ENCODE measurements at regions not wholly inside any gene's neighbourhood (a gene's known extent, or its start where the extent isn't known, plus 50 kb on each side); places are given as distances from the start of the nearest gene placed in this dataset.

DNA sequence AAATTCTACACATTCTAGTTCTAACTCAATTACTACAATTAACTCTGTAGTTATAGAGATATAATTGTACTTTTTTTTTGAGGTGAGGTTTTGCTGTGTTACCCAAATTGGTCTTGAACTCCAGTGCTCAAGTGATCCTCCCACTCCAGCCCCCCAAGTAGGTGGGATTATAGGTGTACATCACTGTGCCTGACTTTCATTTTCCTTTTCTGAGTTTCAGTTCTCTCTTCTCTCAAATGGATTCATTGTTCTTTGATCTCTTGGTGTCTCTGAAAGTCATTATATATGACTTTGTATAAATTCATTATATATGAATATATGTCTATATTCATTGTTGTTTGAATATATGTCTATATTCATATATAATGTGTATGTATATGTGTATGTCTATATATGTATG, 74.0 kb upstream of the GALNT2 start:
- DNase-seq, result no peak

DNA sequence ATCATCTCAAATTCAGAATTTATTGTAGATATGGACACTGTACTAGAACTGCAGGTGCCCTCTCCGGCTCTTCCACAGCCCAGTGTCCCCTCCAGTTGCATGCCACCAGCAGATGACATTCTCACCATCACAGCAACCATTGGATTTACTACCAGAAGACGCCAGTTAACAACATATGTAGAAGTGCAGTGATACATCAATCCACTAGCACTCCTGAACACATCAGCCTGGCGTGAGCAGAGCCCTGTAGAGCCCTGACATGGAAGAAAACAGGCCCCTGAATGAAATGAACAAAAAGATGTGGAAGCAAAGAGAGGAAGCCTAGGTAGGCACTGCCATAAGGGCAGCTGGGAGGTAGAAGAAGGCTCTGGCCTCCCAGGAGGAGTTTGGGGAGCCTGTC, 73.1 kb upstream of the GALNT2 start:
- no peak for DNase-seq

DNA sequence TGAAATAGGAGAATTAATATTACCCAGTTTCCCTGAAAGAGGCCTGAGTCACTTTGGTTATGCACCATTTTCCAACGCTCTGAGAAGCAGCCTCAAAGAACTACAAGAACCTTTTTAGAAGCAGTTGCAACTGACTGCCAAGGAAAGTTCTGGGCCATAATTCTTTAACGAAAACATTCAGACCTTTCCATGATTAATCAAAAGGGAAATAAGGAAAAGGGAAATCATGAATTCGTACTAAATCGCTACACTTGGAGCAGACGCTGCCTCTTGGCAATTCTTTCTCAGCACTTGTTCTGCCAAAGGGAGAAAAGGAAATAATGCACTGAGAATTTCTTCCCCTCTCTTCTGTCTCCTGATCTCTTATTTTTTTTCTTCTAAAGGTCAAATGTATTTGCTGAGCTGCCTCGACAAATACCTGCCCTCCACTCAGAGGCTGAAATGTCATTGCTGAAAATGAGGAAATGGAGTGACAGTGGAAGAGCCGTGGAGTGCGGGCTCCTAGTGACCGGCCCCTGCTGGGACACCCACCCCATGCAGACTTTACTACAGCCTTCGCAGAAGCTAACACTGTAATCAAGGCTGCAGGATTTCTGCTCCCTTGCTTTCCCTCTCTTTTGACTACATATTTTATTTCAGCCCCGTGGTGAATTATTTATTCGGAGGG, 67.9 kb upstream of the GALNT2 start:
- peak in 4 of 56 donors; percentile 10 to 51 (median 28) for DNase-seq

DNA sequence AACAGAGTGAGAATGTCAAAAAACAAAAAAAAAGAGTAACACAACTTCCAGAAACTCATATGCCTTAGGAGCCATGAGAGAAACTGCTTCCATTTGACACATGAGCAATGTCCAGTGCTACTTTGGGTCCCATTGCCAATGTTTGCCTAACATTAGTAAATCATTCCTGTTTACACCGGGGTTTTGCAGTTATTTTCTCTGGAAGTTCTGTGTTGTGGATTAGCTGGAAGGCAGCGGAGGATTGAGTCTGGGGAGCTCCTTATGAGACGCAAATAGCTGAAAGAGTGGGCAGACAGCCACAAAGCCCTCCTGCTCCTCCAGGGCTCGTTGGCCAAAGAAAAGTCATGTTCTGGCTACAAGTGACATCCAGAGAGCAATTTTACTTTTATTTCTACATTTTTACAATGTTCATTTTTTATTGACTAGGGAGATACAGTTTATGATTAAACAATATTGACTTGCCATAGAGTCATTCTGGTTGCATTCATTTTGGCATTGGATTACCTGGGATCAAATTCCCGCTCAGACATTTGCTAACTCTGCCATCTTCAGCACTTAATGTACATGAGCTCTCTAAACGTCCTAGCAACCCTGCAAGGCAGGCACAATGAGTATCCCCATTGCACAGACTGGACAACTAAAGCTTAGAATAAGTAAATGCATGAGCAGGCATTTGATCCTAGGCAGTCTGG, 66.4 kb upstream of the GALNT2 start:
- no peak for DNase-seq

DNA sequence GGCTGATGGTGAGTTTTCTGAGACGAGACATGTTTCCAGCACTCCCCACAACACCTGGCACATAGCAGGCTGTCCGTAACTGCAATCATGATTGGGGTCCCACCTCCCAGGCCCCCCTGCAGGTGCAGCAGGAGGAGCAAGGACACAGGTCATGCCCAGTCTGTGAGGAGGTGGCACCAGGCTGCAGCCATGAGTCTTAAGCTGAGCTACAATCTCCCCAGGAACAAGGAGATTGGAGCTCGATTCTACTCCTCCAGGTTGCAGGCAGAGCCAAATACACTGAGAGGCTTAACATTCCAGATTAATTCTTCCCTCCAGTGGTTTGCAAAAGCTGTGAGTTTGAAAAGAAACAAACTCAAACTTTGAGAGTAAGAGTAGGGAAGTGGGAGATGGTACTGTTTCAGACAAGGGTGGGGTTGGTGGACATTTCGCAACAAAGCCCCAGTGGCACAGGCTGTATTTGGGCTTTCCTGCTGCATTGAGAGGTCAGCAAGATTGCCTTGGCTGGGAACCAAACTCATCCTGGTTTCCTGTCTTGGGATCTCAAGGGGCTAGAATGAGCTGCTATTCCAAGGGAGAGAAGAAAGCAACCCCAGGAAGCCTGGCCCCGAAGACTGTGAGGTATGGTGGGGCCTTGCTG, 64.8 kb upstream of the GALNT2 start:
- peak in 4 of 56 donors; percentile 10 to 55 (median 30) for DNase-seq

DNA sequence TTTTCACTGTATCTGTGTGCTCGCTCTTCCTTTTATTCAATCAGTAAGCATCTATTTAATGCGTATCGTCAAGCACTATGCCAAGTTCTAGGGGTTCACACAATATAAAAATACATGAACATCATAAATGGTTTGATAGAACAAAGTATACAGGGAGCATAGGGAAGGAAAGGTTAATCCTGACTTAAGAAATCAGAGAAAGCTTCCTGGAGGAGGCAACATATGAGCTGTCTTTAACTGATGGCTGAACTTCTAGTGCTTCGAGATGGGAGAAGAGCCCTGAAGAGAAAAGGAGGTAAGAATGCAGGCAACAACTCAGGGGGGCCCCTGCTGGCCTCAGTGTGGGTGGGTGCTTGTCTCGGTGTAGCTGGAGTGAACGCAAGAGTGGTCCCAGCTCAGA, 63.6 kb upstream of the GALNT2 start:
- no peak for DNase-seq

DNA sequence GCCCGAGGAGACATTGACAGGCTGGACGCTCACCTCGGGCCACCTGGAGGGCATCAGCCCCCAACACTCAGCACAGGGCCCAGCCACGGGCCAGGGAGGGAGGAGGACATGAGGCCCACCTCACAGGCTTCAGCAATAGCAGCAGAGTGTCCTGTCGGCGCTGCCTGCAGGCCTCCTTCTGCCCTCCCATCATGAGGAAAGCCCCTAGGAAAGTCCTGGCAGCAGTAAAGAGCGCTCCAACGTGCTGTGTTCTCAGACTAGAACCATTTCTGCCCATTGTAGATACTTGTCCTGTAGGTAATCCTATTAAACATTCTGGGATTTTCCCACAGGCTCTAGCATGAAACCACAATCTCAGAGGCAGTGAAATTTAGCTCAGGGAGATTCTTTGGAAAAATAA, 62.0 kb upstream of the GALNT2 start:
- no peak for DNase-seq

DNA sequence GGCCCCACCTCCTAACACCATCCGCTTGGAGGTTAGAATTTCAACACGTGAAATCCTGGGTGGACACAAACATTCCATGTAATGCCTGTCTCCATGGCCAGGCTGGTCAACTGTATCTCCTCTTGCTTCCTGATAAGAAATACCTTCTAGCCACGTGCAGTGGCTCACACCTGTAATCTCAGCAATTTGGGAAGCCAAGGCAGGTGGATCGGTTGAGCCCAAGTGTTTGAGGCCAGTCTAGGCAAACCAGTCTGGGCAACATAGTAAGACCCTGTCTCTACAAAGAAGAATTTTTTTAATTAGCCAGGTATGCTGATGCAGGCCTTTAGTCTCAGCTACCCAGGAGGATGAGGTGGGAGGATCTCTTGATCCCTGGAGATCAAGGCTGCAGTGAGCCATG, 58.3 kb upstream of the GALNT2 start:
- no peak for DNase-seq

DNA sequence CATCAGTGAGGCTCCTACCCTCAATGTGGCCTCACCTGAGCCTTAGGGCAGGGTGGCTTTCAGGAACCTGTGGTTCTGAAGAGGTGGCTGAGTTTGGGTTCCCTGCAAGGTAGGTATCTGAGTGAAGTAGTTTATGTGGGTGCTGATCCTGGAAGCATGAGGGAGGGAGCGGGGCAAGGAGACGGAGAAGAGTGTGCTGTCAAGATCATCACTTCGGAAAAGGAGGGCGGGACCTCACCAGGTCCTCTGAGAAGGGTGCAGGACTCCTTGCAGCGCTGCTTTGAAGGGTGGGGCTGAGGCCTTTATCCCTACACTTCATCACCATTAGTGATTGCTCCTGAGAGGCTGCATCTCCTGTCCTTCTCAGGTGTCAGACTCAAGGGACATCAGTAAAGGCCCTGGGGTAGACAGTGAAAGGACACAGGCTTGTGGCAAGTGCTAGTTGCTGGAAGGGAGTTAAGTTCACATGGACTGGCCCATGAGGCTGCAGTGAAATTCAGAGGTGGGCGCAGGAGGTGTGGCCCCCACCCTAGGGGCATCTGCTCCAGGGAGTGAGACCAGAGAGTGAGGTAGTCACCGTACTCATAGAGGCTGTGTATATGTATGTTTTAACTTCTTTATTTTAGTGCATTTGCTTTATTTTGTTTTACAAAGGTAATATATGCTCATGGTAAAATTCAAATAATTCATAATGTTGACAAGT, 57.3 kb upstream of the GALNT2 start:
- no peak for DNase-seq

DNA sequence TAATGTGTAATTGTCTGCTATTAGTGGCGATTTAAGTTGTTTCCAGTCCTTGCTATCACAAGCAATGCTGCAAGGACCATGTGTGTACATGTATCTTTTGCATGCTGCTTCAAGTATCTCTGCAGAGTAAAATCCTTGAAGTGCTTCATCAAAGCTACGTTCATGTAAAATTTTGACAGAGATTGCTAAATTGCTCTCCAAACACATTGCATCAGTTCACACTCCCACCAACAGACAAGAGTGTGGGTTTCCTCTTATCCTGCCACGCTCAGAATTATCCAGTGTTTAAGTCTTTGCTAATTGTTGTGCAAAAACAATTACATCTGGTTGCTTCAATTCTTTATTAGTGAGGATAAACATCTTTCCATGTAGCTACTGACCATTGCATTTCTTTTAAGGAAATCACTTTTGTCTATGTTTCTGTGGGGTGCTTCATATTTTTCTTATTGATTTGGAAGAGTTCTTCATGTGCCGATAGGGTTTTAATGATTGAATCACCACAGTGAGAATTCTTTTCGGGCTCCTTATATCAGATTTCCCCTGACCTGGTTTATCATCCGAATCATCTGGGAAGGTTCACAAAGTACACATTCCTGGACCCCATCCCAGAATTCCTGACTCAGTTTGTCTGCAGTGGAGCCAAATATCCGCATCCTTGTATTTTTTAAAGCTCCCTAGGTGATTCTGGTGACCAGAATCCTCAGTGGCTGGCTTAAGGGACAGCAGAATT, 56.3 kb upstream of the GALNT2 start:
- no peak for DNase-seq

DNA sequence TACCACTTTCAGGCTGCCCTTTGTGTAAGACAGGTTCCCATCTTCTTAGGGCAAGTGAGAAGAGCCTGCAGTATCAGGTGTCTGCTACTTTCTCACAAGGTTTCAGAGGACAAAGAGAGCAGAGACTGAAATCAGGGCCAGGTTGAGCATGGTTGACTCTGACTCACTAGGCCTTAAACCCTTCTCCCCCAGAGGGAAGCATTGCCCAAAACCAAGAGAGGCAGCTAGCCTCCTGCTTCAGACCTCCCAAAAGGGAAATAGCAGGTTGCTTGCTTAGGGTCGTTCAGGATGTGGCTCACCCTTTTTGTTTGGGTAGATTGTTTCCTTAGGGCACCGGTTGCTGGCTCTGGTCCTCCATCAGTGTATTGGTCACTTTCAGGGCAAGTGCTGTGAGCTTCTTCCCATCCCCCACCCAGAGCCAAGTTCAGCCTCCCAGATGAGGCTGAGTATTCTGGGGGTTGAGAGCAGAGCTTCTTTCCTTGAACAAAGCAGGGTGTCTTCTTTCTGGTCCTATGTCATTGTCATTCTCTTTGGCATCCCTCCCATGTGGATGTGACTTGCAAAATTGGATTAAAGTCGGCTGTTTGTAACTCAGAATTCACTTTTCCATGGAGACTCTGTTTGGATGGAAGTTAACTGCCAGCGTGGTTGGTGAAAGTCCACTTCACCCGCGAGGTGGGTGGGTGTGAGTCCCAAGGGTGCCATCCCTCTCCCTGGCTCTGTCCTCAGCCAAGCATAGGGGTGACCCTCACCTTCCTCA, 55.5 kb upstream of the GALNT2 start:
- peak in 1 of 56 donors; percentile 16 for DNase-seq

DNA sequence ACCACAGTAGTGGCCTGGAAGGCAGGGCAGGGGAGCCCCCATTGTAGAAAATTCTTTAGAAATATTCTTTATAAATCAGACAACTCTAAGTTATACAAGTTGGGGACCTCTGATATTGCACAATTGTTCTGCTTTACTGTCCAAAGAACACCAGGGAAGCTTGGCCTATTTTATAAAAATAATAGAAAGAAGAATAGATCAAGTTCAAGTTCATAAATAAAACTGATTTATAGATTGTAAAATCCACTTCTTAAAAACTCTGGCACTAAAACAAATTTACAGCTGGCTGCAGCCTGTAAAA, 55.0 kb upstream of the GALNT2 start:
- no peak for DNase-seq

DNA sequence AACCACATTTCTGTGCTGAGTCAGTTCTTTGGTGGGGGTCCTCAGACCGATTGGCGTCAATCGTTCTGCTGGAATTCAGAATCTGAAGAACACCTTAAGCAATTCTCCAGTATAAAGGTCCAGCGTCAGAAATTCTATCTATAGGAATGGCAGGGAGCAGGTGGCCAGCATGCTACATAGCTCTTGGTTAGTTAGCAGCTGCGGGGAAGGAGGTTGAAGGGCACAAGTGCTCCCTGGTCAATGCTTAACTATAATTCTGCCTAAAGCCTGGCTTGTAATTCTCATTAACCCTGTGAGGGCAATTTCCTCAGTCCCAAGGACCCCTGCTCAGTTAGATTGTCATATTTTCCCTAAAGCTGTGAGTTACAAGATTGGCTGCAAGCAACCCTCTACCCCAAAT, 54.3 kb upstream of the GALNT2 start:
- no peak for DNase-seq

DNA sequence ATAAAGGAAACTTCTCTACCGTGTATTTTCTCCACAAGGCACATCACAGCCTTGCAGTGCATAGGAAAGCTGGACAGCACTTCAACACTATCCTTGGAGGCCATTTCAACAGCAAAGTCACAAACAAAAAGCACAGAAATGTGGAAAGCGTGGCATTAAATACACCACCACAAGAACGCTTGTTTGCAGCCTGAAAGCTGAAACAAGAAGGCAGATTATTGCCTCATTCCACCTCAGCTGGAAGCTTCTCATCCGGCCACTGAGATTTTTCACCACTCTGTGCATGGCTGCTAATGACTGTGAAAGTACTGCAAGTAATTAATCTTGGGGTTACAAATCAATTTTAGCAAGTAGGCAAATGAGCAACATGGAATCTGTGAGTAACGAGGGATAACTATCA, 50.9 kb upstream of the GALNT2 start:
- no peak for DNase-seq

Measured in amygdala (tissue), 56 donors.